DOHH2 (cell line): ENCODE measurements at regions not wholly inside any gene's neighbourhood (a gene's known extent, or its start where the extent isn't known, plus 50 kb on each side); places are given as distances from the start of the nearest gene placed in this dataset.

ENCODE experiments used
- H3F3A ChIP-seq: fragments of 200-600 bp; sonication (generic), shearing (Covaris generic); 2 replicates; pipeline ENCODE4 v1.6.0; 2016; ENCODE audit warnings: antibody characterized with exemption, mild to moderate bottlenecking; ENCODE audit not compliant: control insufficient read depth, insufficient read depth
- H3K27ac ChIP-seq: fragments of 200-600 bp; sonication (generic); 2 replicates; pipeline ENCODE4 v1.5.1; 2014; ENCODE audit warnings: low read depth, mild to moderate bottlenecking, low read length, moderate library complexity
- H3K27me3 ChIP-seq: fragments of 200-600 bp; sonication (generic); 2 replicates; pipeline ENCODE4 v1.6.1; 2014; ENCODE audit warnings: mild to moderate bottlenecking, low read length, mixed read lengths; ENCODE audit not compliant: control insufficient read depth
- H3K36me3 ChIP-seq: fragments of 200-600 bp; sonication (generic); 2 replicates; pipeline ENCODE4 v1.6.1; 2014; ENCODE audit warnings: mild to moderate bottlenecking, low read length, moderate library complexity, mixed read lengths; ENCODE audit not compliant: control insufficient read depth
- H3K4me1 ChIP-seq: fragments of 200-600 bp; sonication (generic); 2 replicates; pipeline ENCODE4 v1.6.1; 2014; ENCODE audit warnings: mild to moderate bottlenecking, low read length, mixed read lengths; ENCODE audit not compliant: control insufficient read depth
- H3K4me2 ChIP-seq: fragments of 200-600 bp; sonication (generic); 2 replicates; pipeline ENCODE4 v1.6.0; 2014; ENCODE audit warnings: mild to moderate bottlenecking, low read length, moderate library complexity
- H3K4me3 ChIP-seq: fragments of 200-600 bp; sonication (generic); 2 replicates; pipeline ENCODE4 v1.5.1; 2014; ENCODE audit warnings: mild to moderate bottlenecking, low read length, mixed read lengths
- H3K79me2 ChIP-seq: fragments of 200-600 bp; sonication (generic); 2 replicates; pipeline ENCODE4 v1.6.1; 2014; ENCODE audit warnings: mild to moderate bottlenecking, low read length, mixed read lengths; ENCODE audit not compliant: control insufficient read depth
- H3K9me2 ChIP-seq: fragments of 200-600 bp; sonication (generic); replicated peaks from 2 replicates; pipeline ENCODE4 v1.6.1; 2014; ENCODE audit warnings: mild to moderate bottlenecking, low read length, mixed read lengths; ENCODE audit not compliant: control insufficient read depth
- H3K9me3 ChIP-seq: fragments of 200-600 bp; sonication (generic); 2 replicates; pipeline ENCODE4 v1.6.1; 2014; ENCODE audit warnings: antibody characterized with exemption, low read length, mixed read lengths; ENCODE audit not compliant: control insufficient read depth, insufficient read depth
- H4K20me1 ChIP-seq: fragments of 200-600 bp; sonication (generic); 2 replicates; pipeline ENCODE4 v1.6.0; 2014; ENCODE audit warnings: low read depth, mild to moderate bottlenecking, antibody characterized with exemption, low read length, moderate library complexity; ENCODE audit not compliant: control insufficient read depth, insufficient read depth
- EZH2phosphoT487 ChIP-seq: fragments of 200-600 bp; sonication (generic); IDR thresholded peaks from 2 replicates; pipeline ENCODE4 v1.6.1; 2017; ENCODE audit warnings: borderline replicate concordance, mild to moderate bottlenecking, antibody characterized with exemption, low read length, moderate library complexity, mixed read lengths
- TF ChIP-seq, protein P1 (sequence below): fragments of 200-600 bp; sonication (generic); IDR thresholded peaks from one replicate; pipeline ENCODE4 v1.5.1; 2014; ENCODE audit warnings: antibody characterized with exemption, mild to moderate bottlenecking, low read depth, low read length; ENCODE audit not compliant: poor library complexity, severe bottlenecking

DNA sequence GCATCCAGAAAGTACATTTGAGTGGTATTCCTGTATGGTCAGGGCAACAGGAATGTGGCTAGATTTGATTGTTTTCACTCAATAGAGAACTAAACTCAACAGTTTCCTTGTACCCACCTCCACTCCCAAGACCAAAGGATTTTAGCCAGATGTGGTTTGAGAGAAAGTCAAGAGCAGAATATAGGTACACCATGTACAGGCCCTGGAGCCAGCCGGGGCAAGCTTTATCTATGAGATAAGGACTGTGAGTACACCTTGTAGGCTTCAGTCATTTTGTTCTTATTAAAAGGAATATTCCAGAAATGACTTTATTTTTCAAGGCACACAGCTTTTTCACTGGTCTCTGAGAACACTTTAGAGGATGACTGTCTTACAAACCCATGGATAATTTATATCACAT is 192.4 kb upstream of the JUN start:
- TF ChIP-seq EZH2phosphoT487 = no peak
- TF ChIP-seq, protein P1, sequence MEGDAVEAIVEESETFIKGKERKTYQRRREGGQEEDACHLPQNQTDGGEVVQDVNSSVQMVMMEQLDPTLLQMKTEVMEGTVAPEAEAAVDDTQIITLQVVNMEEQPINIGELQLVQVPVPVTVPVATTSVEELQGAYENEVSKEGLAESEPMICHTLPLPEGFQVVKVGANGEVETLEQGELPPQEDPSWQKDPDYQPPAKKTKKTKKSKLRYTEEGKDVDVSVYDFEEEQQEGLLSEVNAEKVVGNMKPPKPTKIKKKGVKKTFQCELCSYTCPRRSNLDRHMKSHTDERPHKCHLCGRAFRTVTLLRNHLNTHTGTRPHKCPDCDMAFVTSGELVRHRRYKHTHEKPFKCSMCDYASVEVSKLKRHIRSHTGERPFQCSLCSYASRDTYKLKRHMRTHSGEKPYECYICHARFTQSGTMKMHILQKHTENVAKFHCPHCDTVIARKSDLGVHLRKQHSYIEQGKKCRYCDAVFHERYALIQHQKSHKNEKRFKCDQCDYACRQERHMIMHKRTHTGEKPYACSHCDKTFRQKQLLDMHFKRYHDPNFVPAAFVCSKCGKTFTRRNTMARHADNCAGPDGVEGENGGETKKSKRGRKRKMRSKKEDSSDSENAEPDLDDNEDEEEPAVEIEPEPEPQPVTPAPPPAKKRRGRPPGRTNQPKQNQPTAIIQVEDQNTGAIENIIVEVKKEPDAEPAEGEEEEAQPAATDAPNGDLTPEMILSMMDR = no peak
- no peaks in the 10 kb centered on the region for H4K20me1 ChIP-seq
- no peak overlapping the region for H3K27ac ChIP-seq
- H3K4me1 ChIP-seq = no peaks in the 10 kb centered on the region
- H3K4me3 ChIP-seq = no peak overlapping the region
- H3K4me2 ChIP-seq = no peak overlapping the region
- H3K9me2 ChIP-seq = no peaks in the 10 kb centered on the region
- no peaks in the 10 kb centered on the region for H3K36me3 ChIP-seq
- H3K9me3 ChIP-seq = no peaks in the 10 kb centered on the region
- H3F3A ChIP-seq = no peaks in the 10 kb centered on the region
- H3K27me3 ChIP-seq = peaks cover 2% of the 10 kb centered on the region; the same call in 1 of the 2 replicates
- H3K79me2 ChIP-seq = no peaks in the 10 kb centered on the region

DNA sequence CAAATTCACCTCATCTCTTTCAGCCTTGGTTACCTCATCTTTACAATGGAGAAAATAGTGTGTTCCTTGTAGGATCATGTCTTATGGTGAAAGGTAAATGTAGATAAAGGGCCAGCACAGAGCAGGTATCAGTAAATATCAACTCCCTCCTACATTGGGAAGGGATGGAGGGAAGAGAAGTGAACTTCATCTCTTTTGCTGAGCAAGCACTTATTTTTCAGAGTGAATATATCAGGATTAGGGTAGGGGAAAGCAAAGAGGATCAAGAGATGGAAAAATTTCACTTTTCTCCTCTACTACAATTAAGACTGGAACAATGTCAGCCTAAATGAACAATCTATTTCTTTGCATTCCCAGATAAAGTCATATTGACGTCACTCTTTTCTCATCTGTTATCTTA is 193.8 kb upstream of the JUN start:
- Histone ChIP-seq H3K9me2 (no peaks in the 10 kb centered on the region), H3K4me1 (no peaks in the 10 kb centered on the region), H3K9me3 (no peaks in the 10 kb centered on the region), H3K4me2 (no peak overlapping the region), H3K27me3 (peaks cover 2% of the 10 kb centered on the region; the same call in 1 of the 2 replicates), H4K20me1 (no peaks in the 10 kb centered on the region), H3K4me3 (no peak overlapping the region), H3K36me3 (no peaks in the 10 kb centered on the region), H3K27ac (no peak overlapping the region), H3K79me2 (no peaks in the 10 kb centered on the region), H3F3A (no peaks in the 10 kb centered on the region)
- TF ChIP-seq, protein P1 = no peak
- no peak for TF ChIP-seq EZH2phosphoT487

- Histone ChIP-seq H3K27ac (no peak overlapping the region), H3K79me2 (no peaks in the 10 kb centered on the region)
Measured at GRCh38 chr1:58978096-58978495, 194.2 kb upstream of the JUN start.

More at GRCh38 chr1:58978096-58978495, 194.2 kb upstream of the JUN start:
- Histone ChIP-seq H3K9me3 (no peaks in the 10 kb centered on the region), H3K4me1 (no peaks in the 10 kb centered on the region), H3K4me2 (no peak overlapping the region), H3K9me2 (no peaks in the 10 kb centered on the region), H3K27me3 (peaks cover 2% of the 10 kb centered on the region; the same call in 1 of the 2 replicates), H4K20me1 (no peaks in the 10 kb centered on the region), H3K36me3 (no peaks in the 10 kb centered on the region), H3K4me3 (no peak overlapping the region), H3F3A (no peaks in the 10 kb centered on the region)
- TF ChIP-seq, protein P1 = no peak
- no peak for TF ChIP-seq EZH2phosphoT487
